ENCODE measurements at regions not wholly inside any gene's neighbourhood (a gene's known extent, or its start where the extent isn't known, plus 50 kb on each side); places are given as distances from the start of the nearest gene placed in this dataset.
A peak's percentile ranks its signal among the peaks of the same experiment; 100 is the strongest.

DNA sequence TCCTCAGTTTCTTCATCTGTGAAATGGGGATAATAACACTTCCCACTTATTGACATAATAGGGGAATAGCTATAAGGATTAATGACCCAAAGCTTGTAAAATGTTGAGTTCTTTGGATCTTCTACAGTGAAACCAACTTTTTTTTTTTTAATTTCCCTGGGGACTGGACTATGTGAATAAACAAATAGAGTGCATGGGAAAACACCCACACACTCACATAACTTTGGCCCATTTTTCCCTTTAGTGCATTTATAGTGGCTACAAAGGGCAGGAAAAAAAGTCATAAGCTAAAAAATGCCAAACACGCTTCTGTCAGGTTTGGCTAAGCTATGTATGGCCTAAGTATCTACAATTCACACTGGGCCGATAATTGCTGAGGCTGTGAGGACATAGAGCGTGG lies 406.2 kb upstream of the JAG1 start:
- no peak overlapping the region for H3K27ac ChIP-seq (ENCODE audit: low read depth)
- no peaks in the 10 kb centered on the region for H3K79me2 ChIP-seq (replicated peaks; ENCODE audit: insufficient read depth)
- Mint-ChIP-seq H3K36me3 (ENCODE audit: low read depth) (no peaks in the 10 kb centered on the region), H3K27ac (no peak overlapping the region), H3K4me1 (no peaks in the 10 kb centered on the region), H3K27me3 (ENCODE audit: insufficient read depth, low read depth, poor library complexity) (peaks cover 2% of the 10 kb centered on the region), H3K4me3 (no peak overlapping the region), H3K9me3 (no peaks in the 10 kb centered on the region)
- H3K4me2 ChIP-seq, result no peak overlapping the region
- no peak overlapping the region for H2AFZ ChIP-seq
- no peaks in the 10 kb centered on the region for H3K36me3 ChIP-seq (ENCODE audit: insufficient read depth)
- no peak overlapping the region for H3K4me3 ChIP-seq
- TF ChIP-seq, protein P1, sequence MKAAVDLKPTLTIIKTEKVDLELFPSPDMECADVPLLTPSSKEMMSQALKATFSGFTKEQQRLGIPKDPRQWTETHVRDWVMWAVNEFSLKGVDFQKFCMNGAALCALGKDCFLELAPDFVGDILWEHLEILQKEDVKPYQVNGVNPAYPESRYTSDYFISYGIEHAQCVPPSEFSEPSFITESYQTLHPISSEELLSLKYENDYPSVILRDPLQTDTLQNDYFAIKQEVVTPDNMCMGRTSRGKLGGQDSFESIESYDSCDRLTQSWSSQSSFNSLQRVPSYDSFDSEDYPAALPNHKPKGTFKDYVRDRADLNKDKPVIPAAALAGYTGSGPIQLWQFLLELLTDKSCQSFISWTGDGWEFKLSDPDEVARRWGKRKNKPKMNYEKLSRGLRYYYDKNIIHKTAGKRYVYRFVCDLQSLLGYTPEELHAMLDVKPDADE (IDR thresholded peaks at IDR 0.05), result no peak
- TF ChIP-seq ZNF331 (CRISPR knock-in tag; IDR thresholded peaks at IDR 0.05; ENCODE audit: low read depth), result no peak
- no peak for TF ChIP-seq EZH2 (IDR thresholded peaks at IDR 0.05; ENCODE audit: low read depth, unreplicated experiment)
- TF ChIP-seq NANOG (IDR thresholded peaks at IDR 0.05; ENCODE audit: borderline replicate concordance), result no peak
- TF ChIP-seq CREB1 (CRISPR knock-in tag; IDR thresholded peaks at IDR 0.05; ENCODE audit: low read depth), result no peak
- H3K27me3 ChIP-seq (ENCODE audit: insufficient read depth), result no peaks in the 10 kb centered on the region
- ATAC-seq (no peak), DNase-seq (ENCODE audit: low spot score) (no peak)
- H3F3A ChIP-seq (replicated peaks; ENCODE audit: low read depth), result no peaks in the 10 kb centered on the region
- H3K4me1 ChIP-seq (ENCODE audit: insufficient read depth), result no peaks in the 10 kb centered on the region
- H3K9me2 ChIP-seq (ENCODE audit: insufficient read depth), result no peaks in the 10 kb centered on the region
- no peaks in the 10 kb centered on the region for H4K20me1 ChIP-seq (replicated peaks; ENCODE audit: insufficient read depth)

GRCh38 chr20:11080781-11081377 lies 407.1 kb upstream of the JAG1 start:
- ATAC-seq, result no peak
- Mint-ChIP-seq H3K4me3 (no peak overlapping the region), H3K36me3 (ENCODE audit: low read depth) (no peaks in the 10 kb centered on the region), H3K27me3 (ENCODE audit: insufficient read depth, low read depth, poor library complexity) (peaks cover 2% of the 10 kb centered on the region), H3K9me3 (no peaks in the 10 kb centered on the region), H3K27ac (no peak overlapping the region), H3K4me1 (no peaks in the 10 kb centered on the region)
- Histone ChIP-seq H4K20me1 (replicated peaks; ENCODE audit: insufficient read depth) (no peaks in the 10 kb centered on the region), H3K9me2 (ENCODE audit: insufficient read depth) (no peaks in the 10 kb centered on the region), H3K4me2 (no peak overlapping the region), H3K79me2 (replicated peaks; ENCODE audit: insufficient read depth) (no peaks in the 10 kb centered on the region), H3K4me3 (no peak overlapping the region), H3K27ac (ENCODE audit: low read depth) (no peak overlapping the region), H3K4me1 (ENCODE audit: insufficient read depth) (no peaks in the 10 kb centered on the region), H3K27me3 (ENCODE audit: insufficient read depth) (no peaks in the 10 kb centered on the region), H3F3A (replicated peaks; ENCODE audit: low read depth) (no peaks in the 10 kb centered on the region), H2AFZ (peak overlapping the region; percentile 35; the same call in 1 of the 2 replicates), H3K36me3 (ENCODE audit: insufficient read depth) (no peaks in the 10 kb centered on the region)
- TF ChIP-seq ZNF462 (CRISPR knock-in tag; IDR thresholded peaks at IDR 0.05), result no peak
- TF ChIP-seq NANOG (IDR thresholded peaks at IDR 0.05; ENCODE audit: borderline replicate concordance), result no peak
- no peak for TF ChIP-seq JUNB (IDR thresholded peaks at IDR 0.05; ENCODE audit: unreplicated experiment)
- no peak for DNase-seq (ENCODE audit: low spot score)

Data from GM23338 (cell line).